CD14-positive monocyte (primary cell): ENCODE measurements at regions not wholly inside any gene's neighbourhood (a gene's known extent, or its start where the extent isn't known, plus 50 kb on each side); places are given as distances from the start of the nearest gene placed in this dataset.
A peak's percentile ranks its signal among the peaks of the same experiment; 100 is the strongest.

ENCODE experiments used
- DNase-seq, 3 donors: peaks; one replicate each; pipeline ENCODE4 v3.0.0-alpha.2; 2011 to 2022
- H2AFZ ChIP-seq: 2 replicates; pipeline ENCODE4 v1.6.0; 2012; ENCODE audit warnings: mild to moderate bottlenecking, low read depth, low read length, inconsistent platforms; ENCODE audit not compliant: insufficient read depth, poor library complexity, severe bottlenecking
- H3K27ac ChIP-seq, 2 donors: 1 replicate in 1 of 2; 2 replicates in 1 of 2; pipeline ENCODE4 v1.5.1; 2012 to 2013; ENCODE audit warnings: low read length in 2 of 2, control low read depth in 1 of 2, inconsistent platforms in 1 of 2, low read depth in 1 of 2, mild to moderate bottlenecking in 1 of 2
- H3K27me3 ChIP-seq, 2 donors: one replicate each; pipeline versions ENCODE4 v1.6.0 to v1.6.1; 2011 to 2013; ENCODE audit warnings: low read length in 2 of 2; ENCODE audit not compliant: control insufficient read depth in 2 of 2, insufficient read depth in 2 of 2
- H3K36me3 ChIP-seq, 2 donors: replicated peaks in 1 of 2; 1 replicate in 1 of 2; 2 replicates in 1 of 2; pipeline versions ENCODE4 v1.5.1 to v1.6.1; 2012 to 2013; ENCODE audit warnings: low read length in 2 of 2, control low read depth in 1 of 2, inconsistent platforms in 1 of 2, mild to moderate bottlenecking in 1 of 2; ENCODE audit not compliant: insufficient read depth in 2 of 2, control insufficient read depth in 1 of 2
- H3K4me1 ChIP-seq, 2 donors: 1 replicate in 1 of 2; 2 replicates in 1 of 2; pipeline versions ENCODE4 v1.5.1 to v1.6.1; 2012 to 2013; ENCODE audit warnings: low read length in 2 of 2, control low read depth in 1 of 2, inconsistent platforms in 1 of 2, mild to moderate bottlenecking in 1 of 2, moderate library complexity in 1 of 2; ENCODE audit not compliant: insufficient read depth in 2 of 2, control insufficient read depth in 1 of 2
- H3K4me2 ChIP-seq: replicated peaks from 2 replicates; pipeline ENCODE3; 2012; ENCODE audit warnings: low read length, moderate library complexity, mild to moderate bottlenecking; ENCODE audit not compliant: poor library complexity, severe bottlenecking; ENCODE audit errors: extremely low read depth
- H3K4me3 ChIP-seq, 3 experiments: fragments of 200-600 bp in 1 of 3; sonication (generic) in 1 of 3; replicated peaks in 1 of 3; 1 replicate in 2 of 3; 2 replicates in 1 of 3; pipeline ENCODE4 v1.5.1; 2011 to 2013; ENCODE audit warnings: low read length in 3 of 3, mild to moderate bottlenecking in 3 of 3, control low read depth in 2 of 3, low read depth in 2 of 3, inconsistent platforms in 1 of 3, moderate library complexity in 1 of 3
- H3K79me2 ChIP-seq: 2 replicates; pipeline ENCODE4 v1.6.0; 2012; ENCODE audit warnings: mild to moderate bottlenecking, control low read depth, inconsistent platforms, low read length, moderate library complexity; ENCODE audit not compliant: insufficient read depth
- H3K9ac ChIP-seq: 2 replicates; pipeline ENCODE4 v1.6.0; 2017; ENCODE audit warnings: low read length, mild to moderate bottlenecking; ENCODE audit not compliant: insufficient read depth, poor library complexity, severe bottlenecking
- H3K9me3 ChIP-seq, 2 donors: replicated peaks in 1 of 2; 1 replicate in 1 of 2; 2 replicates in 1 of 2; pipeline versions ENCODE4 v1.5.1 to v1.6.1; 2012 to 2013; ENCODE audit warnings: low read length in 2 of 2, control low read depth in 1 of 2; ENCODE audit not compliant: control insufficient read depth in 1 of 2, insufficient read depth in 1 of 2
- H4K20me1 ChIP-seq: 2 replicates; pipeline ENCODE4 v1.6.0; 2012; ENCODE audit warnings: mild to moderate bottlenecking, low read length, control low read depth, moderate library complexity; ENCODE audit not compliant: insufficient read depth
- H3K27ac Mint-ChIP-seq, 7 donors: one replicate each; pipeline ENCODE4 v1.8.0; 2020; ENCODE audit warnings: mild to moderate bottlenecking in 7 of 7, mixed read lengths in 7 of 7, moderate library complexity in 6 of 7, inconsistent platforms in 2 of 7
- H3K27me3 Mint-ChIP-seq, 3 donors: one replicate each; pipeline ENCODE4 v1.8.0; 2021 to 2022; ENCODE audit warnings: low read depth in 3 of 3, mild to moderate bottlenecking in 3 of 3, mixed read lengths in 3 of 3, moderate library complexity in 3 of 3, inconsistent platforms in 1 of 3
- H3K36me3 Mint-ChIP-seq, 2 donors: one replicate each; pipeline ENCODE4 v1.8.0; 2020; ENCODE audit warnings: mixed read lengths in 2 of 2, inconsistent platforms in 1 of 2, mild to moderate bottlenecking in 1 of 2
- H3K4me1 Mint-ChIP-seq: one replicate; pipeline ENCODE4 v1.8.0; 2020; ENCODE audit warnings: mild to moderate bottlenecking, mixed read lengths
- H3K4me3 Mint-ChIP-seq, 2 donors: one replicate each; pipeline ENCODE4 v1.8.0; 2020; ENCODE audit warnings: mild to moderate bottlenecking in 2 of 2, mixed read lengths in 2 of 2, moderate library complexity in 1 of 2
- H3K9me3 Mint-ChIP-seq, 7 donors: one replicate each; pipeline ENCODE4 v1.8.0; 2020 to 2022; ENCODE audit warnings: mixed read lengths in 7 of 7, mild to moderate bottlenecking in 6 of 7, moderate library complexity in 6 of 7, inconsistent platforms in 2 of 7
- CTCF ChIP-seq: fragments of 200-600 bp; IDR thresholded peaks from one replicate; pipeline ENCODE4 v1.8.0; 2022; ENCODE audit warnings: antibody characterized with exemption, mild to moderate bottlenecking
- WGBS: methylation state at CpG from one replicate; pipeline ENCODE4 v1.1.5; 2013; ENCODE audit warnings: missing lambda C conversion rate; ENCODE audit not compliant: insufficient coverage; 5-methylcytosine and 5-hydroxymethylcytosine counted together
- intact Hi-C, 2 donors: fragments of 100-400 bp; cut with micrococcal nuclease; formaldehyde crosslinking; loops; one replicate each; pipeline versions ENCODE4 v1.15.0 to v1.15.1; 2023

GRCh38 chr17:70859829-70860228, 690.5 kb downstream of the KCNJ2 start:
- Histone ChIP-seq H3K4me3 (no peak overlapping the region), H3K9me3 (peaks cover 13% of the 10 kb centered on the region in 2 donors), H3K9ac (no peak overlapping the region), H3K27me3 (no peaks in the 10 kb centered on the region), H3K79me2 (no peaks in the 10 kb centered on the region), H3K4me1 (no peaks in the 10 kb centered on the region), H4K20me1 (no peaks in the 10 kb centered on the region), H3K27ac (no peak overlapping the region), H2AFZ (no peak overlapping the region), H3K4me2 (no peak overlapping the region), H3K36me3 (no peaks in the 10 kb centered on the region)
- H3K27me3 Mint-ChIP-seq: peaks cover 0 to 2% (median 1%) of the 10 kb centered on the region in 3 donors
- no peaks in the 10 kb centered on the region for H3K4me1 Mint-ChIP-seq
- H3K36me3 Mint-ChIP-seq: no peaks in the 10 kb centered on the region
- no peak for DNase-seq
- WGBS: no CpG with 5 or more reads among the region's 1 CpG
- no peak overlapping the region for H3K4me3 Mint-ChIP-seq
- no peak for TF ChIP-seq CTCF
- intact Hi-C loops: no loop called here
- peaks cover 5 to 26% (median 13%) of the 10 kb centered on the region in 7 donors for H3K9me3 Mint-ChIP-seq
- H3K27ac Mint-ChIP-seq: no peak overlapping the region

- no CpG with 5 or more reads among the region's 1 CpG for WGBS
- H3K27me3 Mint-ChIP-seq: no peaks in the 10 kb centered on the region
- no peaks in the 10 kb centered on the region for H3K36me3 Mint-ChIP-seq
- Histone ChIP-seq H3K27ac (no peak overlapping the region), H4K20me1 (no peaks in the 10 kb centered on the region), H2AFZ (no peak overlapping the region), H3K36me3 (no peaks in the 10 kb centered on the region), H3K79me2 (no peaks in the 10 kb centered on the region), H3K9me3 (peaks cover 13% of the 10 kb centered on the region in 2 donors), H3K4me1 (no peaks in the 10 kb centered on the region), H3K27me3 (no peaks in the 10 kb centered on the region), H3K4me2 (no peak overlapping the region), H3K4me3 (no peak overlapping the region), H3K9ac (no peak overlapping the region)
- intact Hi-C loops: no loop called here
- no peaks in the 10 kb centered on the region for H3K4me1 Mint-ChIP-seq
- H3K9me3 Mint-ChIP-seq: peaks cover 5 to 23% (median 13%) of the 10 kb centered on the region in 7 donors
- H3K27ac Mint-ChIP-seq: peak overlapping the region in 1 of 7 donors; percentile 26
- TF ChIP-seq CTCF: no peak
- DNase-seq: no peak
- H3K4me3 Mint-ChIP-seq: no peak overlapping the region
These were observed 693.0 kb downstream of the KCNJ2 start for GRCh38 chr17:70862295-70862694.
